ENCODE measurements at regions not wholly inside any gene's neighbourhood (a gene's known extent, or its start where the extent isn't known, plus 50 kb on each side); places are given as distances from the start of the nearest gene placed in this dataset.

- TF ChIP-seq CTCF (IDR thresholded peaks at IDR 0.05) (no peak), POLR2AphosphoS5 (IDR thresholded peaks at IDR 0.05) (no peak), EP300 (IDR thresholded peaks at IDR 0.05) (no peak), POLR2A (IDR thresholded peaks at IDR 0.05) (no peak)
- Histone ChIP-seq H3K4me3 (no peak overlapping the region), H3K27ac (no peak overlapping the region), H3K4me1 (no peaks in the 10 kb centered on the region), H3K27me3 (no peaks in the 10 kb centered on the region), H3K9me3 (no peaks in the 10 kb centered on the region), H3K36me3 (no peaks in the 10 kb centered on the region)
- no peak for DNase-seq
- intact Hi-C loops (cut with DNase I; ENCODE audit: low total_unique reads), result no loop called here
- 60 to 72% (median 69%) methylated on average over 2 of the region's 2 CpGs for WGBS, 5 donors
Measured at GRCh38 chr2:219976871-219977270, 349.4 kb downstream of the SLC4A3 start.

- 53 to 86% (median 69%) methylated on average over 2 of the region's 2 CpGs for WGBS, 5 donors
- Histone ChIP-seq H3K27me3 (no peaks in the 10 kb centered on the region), H3K36me3 (no peaks in the 10 kb centered on the region), H3K9me3 (no peaks in the 10 kb centered on the region), H3K27ac (no peak overlapping the region), H3K4me1 (no peaks in the 10 kb centered on the region), H3K4me3 (no peak overlapping the region)
- no peak for DNase-seq
- intact Hi-C loops (cut with DNase I; ENCODE audit: low total_unique reads), result no loop called here
- TF ChIP-seq CTCF (IDR thresholded peaks at IDR 0.05), result no peak
- TF ChIP-seq POLR2AphosphoS5 (IDR thresholded peaks at IDR 0.05), result no peak
- no peak for TF ChIP-seq POLR2A (IDR thresholded peaks at IDR 0.05)
- TF ChIP-seq EP300 (IDR thresholded peaks at IDR 0.05), result no peak
Measured at GRCh38 chr2:219980638-219981037, 353.2 kb downstream of the SLC4A3 start.

GRCh38 chr2:219983836-219984235 is 356.4 kb downstream of the SLC4A3 start:
- no peaks in the 10 kb centered on the region for H3K27me3 ChIP-seq
- no peak overlapping the region for H3K27ac ChIP-seq
- H3K4me1 ChIP-seq, result no peaks in the 10 kb centered on the region
- H3K4me3 ChIP-seq, result no peak overlapping the region
- intact Hi-C loops (cut with DNase I; ENCODE audit: low total_unique reads), result no loop called here
- no peak for TF ChIP-seq POLR2A (IDR thresholded peaks at IDR 0.05)
- no peak for TF ChIP-seq POLR2AphosphoS5 (IDR thresholded peaks at IDR 0.05)
- TF ChIP-seq CTCF (IDR thresholded peaks at IDR 0.05), result no peak
- TF ChIP-seq EP300 (IDR thresholded peaks at IDR 0.05), result no peak
- H3K9me3 ChIP-seq, result no peaks in the 10 kb centered on the region
- no peaks in the 10 kb centered on the region for H3K36me3 ChIP-seq
- DNase-seq, result no peak

GRCh38 chr2:219985017-219985416 is 357.6 kb downstream of the SLC4A3 start:
- no peak overlapping the region for H3K4me3 ChIP-seq
- no peaks in the 10 kb centered on the region for H3K27me3 ChIP-seq
- no peaks in the 10 kb centered on the region for H3K9me3 ChIP-seq
- TF ChIP-seq POLR2A (IDR thresholded peaks at IDR 0.05) (no peak), EP300 (IDR thresholded peaks at IDR 0.05) (no peak), CTCF (IDR thresholded peaks at IDR 0.05) (no peak), POLR2AphosphoS5 (IDR thresholded peaks at IDR 0.05) (no peak)
- H3K4me1 ChIP-seq, result no peaks in the 10 kb centered on the region
- no peaks in the 10 kb centered on the region for H3K36me3 ChIP-seq
- intact Hi-C loops (cut with DNase I; ENCODE audit: low total_unique reads), result no loop called here
- 55 to 77% (median 61%) methylated on average over 3 of the region's 3 CpGs for WGBS, 5 donors
- DNase-seq, result no peak
- H3K27ac ChIP-seq, result no peak overlapping the region
